ENCODE measurements at regions not wholly inside any gene's neighbourhood (a gene's known extent, or its start where the extent isn't known, plus 50 kb on each side); places are given as distances from the start of the nearest gene placed in this dataset.

- H3K9me3 ChIP-seq (ENCODE audit: low read depth): no peaks in the 10 kb centered on the region
- no peaks in the 10 kb centered on the region for H3K9me2 ChIP-seq (ENCODE audit: insufficient read depth)
- no peak overlapping the region for H3K4me3 ChIP-seq
- WGBS, 2 experiments (ENCODE audit: low coverage in 1 of 2, low lambda C conversion rate in 2 of 2, missing lambda C conversion rate in 2 of 2): 85 to 91% methylated on average over 3 of the region's 3 CpGs
- H2AFZ ChIP-seq: 0 out of 2 replicates have a peak overlapping the region, but pooled peaks have one; percentile 61
- no peaks in the 10 kb centered on the region for H3K27me3 ChIP-seq (replicated peaks; ENCODE audit: insufficient read depth)
- no peaks in the 10 kb centered on the region for H3K79me2 ChIP-seq (ENCODE audit: insufficient read depth)
- H3K4me1 ChIP-seq (ENCODE audit: insufficient read depth): peaks cover 35% of the 10 kb centered on the region
- in situ Hi-C loops (cut with MboI): no loop called here
- H3K27ac ChIP-seq: no peak overlapping the region
- no peak for DNase-seq
- no peak for TF ChIP-seq EZH2 (IDR thresholded peaks at IDR 0.05; ENCODE audit: insufficient read depth, poor library complexity, severe bottlenecking)
- TF ChIP-seq EZH2phosphoT487 (IDR thresholded peaks at IDR 0.05; ENCODE audit: insufficient read depth, low read depth): no peak
- H3K4me2 ChIP-seq (ENCODE audit: unreplicated experiment): no peak overlapping the region
- no peaks in the 10 kb centered on the region for H4K20me1 ChIP-seq (ENCODE audit: insufficient read depth)
- peaks cover 30% of the 10 kb centered on the region for H3F3A ChIP-seq (ENCODE audit: insufficient read depth)
- H3K9ac ChIP-seq: no peak overlapping the region
- H3K36me3 ChIP-seq (ENCODE audit: low read depth): no peaks in the 10 kb centered on the region
These were observed 494.4 kb downstream of the XPNPEP1 start for GRCh38 chr10:109428775-109429491.

- TF ChIP-seq EZH2 (IDR thresholded peaks at IDR 0.05; ENCODE audit: insufficient read depth, poor library complexity, severe bottlenecking): no peak
- H4K20me1 ChIP-seq (ENCODE audit: insufficient read depth): no peaks in the 10 kb centered on the region
- H3K9ac ChIP-seq: no peak overlapping the region
- 49 to 54% methylated on average over 2 of the region's 2 CpGs for WGBS, 2 experiments (ENCODE audit: low coverage in 1 of 2, low lambda C conversion rate in 2 of 2, missing lambda C conversion rate in 2 of 2)
- H3K4me1 ChIP-seq (ENCODE audit: insufficient read depth): peaks cover 35% of the 10 kb centered on the region
- peaks cover 30% of the 10 kb centered on the region for H3F3A ChIP-seq (ENCODE audit: insufficient read depth)
- no peak overlapping the region for H3K27ac ChIP-seq
- no peaks in the 10 kb centered on the region for H3K36me3 ChIP-seq (ENCODE audit: low read depth)
- DNase-seq: peak; percentile 53
- no peak overlapping the region for H3K4me2 ChIP-seq (ENCODE audit: unreplicated experiment)
- no peaks in the 10 kb centered on the region for H3K9me3 ChIP-seq (ENCODE audit: low read depth)
- no peaks in the 10 kb centered on the region for H3K9me2 ChIP-seq (ENCODE audit: insufficient read depth)
- H3K4me3 ChIP-seq: no peak overlapping the region
- in situ Hi-C loops (cut with MboI): no loop called here
- no peaks in the 10 kb centered on the region for H3K27me3 ChIP-seq (replicated peaks; ENCODE audit: insufficient read depth)
- peak overlapping the region; percentile 29; the same call in 1 of the 2 replicates for H2AFZ ChIP-seq
- no peaks in the 10 kb centered on the region for H3K79me2 ChIP-seq (ENCODE audit: insufficient read depth)
These were observed 495.9 kb downstream of the XPNPEP1 start for GRCh38 chr10:109427411-109427810.

GRCh38 chr10:109426987-109427386 is 496.3 kb downstream of the XPNPEP1 start:
- in situ Hi-C loops (cut with MboI): no loop called here
- WGBS, 2 experiments (ENCODE audit: low coverage in 1 of 2, low lambda C conversion rate in 2 of 2, missing lambda C conversion rate in 2 of 2): 93 to 95% methylated on average over 2 of the region's 2 CpGs
- peaks cover 30% of the 10 kb centered on the region for H3F3A ChIP-seq (ENCODE audit: insufficient read depth)
- peaks cover 35% of the 10 kb centered on the region for H3K4me1 ChIP-seq (ENCODE audit: insufficient read depth)
- H3K4me2 ChIP-seq (ENCODE audit: unreplicated experiment): no peak overlapping the region
- H3K9ac ChIP-seq: no peak overlapping the region
- no peaks in the 10 kb centered on the region for H4K20me1 ChIP-seq (ENCODE audit: insufficient read depth)
- TF ChIP-seq EZH2phosphoT487 (IDR thresholded peaks at IDR 0.05; ENCODE audit: insufficient read depth, low read depth) (no peak), EZH2 (IDR thresholded peaks at IDR 0.05; ENCODE audit: insufficient read depth, poor library complexity, severe bottlenecking) (no peak)
- no peaks in the 10 kb centered on the region for H3K36me3 ChIP-seq (ENCODE audit: low read depth)
- no peak overlapping the region for H2AFZ ChIP-seq
- H3K27ac ChIP-seq: no peak overlapping the region
- no peak for DNase-seq
- no peak overlapping the region for H3K4me3 ChIP-seq
- H3K9me3 ChIP-seq (ENCODE audit: low read depth): no peaks in the 10 kb centered on the region
- H3K79me2 ChIP-seq (ENCODE audit: insufficient read depth): no peaks in the 10 kb centered on the region
- H3K9me2 ChIP-seq (ENCODE audit: insufficient read depth): no peaks in the 10 kb centered on the region
- H3K27me3 ChIP-seq (replicated peaks; ENCODE audit: insufficient read depth): no peaks in the 10 kb centered on the region

- DNase-seq: no peak
- Histone ChIP-seq H3K4me2 (ENCODE audit: unreplicated experiment) (no peak overlapping the region), H3K9ac (no peak overlapping the region), H3K4me3 (no peak overlapping the region), H3K9me3 (ENCODE audit: low read depth) (no peaks in the 10 kb centered on the region), H3K4me1 (ENCODE audit: insufficient read depth) (peaks cover 7% of the 10 kb centered on the region), H3K27ac (no peak overlapping the region), H3K79me2 (ENCODE audit: insufficient read depth) (no peaks in the 10 kb centered on the region), H3F3A (ENCODE audit: insufficient read depth) (no peaks in the 10 kb centered on the region), H4K20me1 (ENCODE audit: insufficient read depth) (no peaks in the 10 kb centered on the region), H3K9me2 (ENCODE audit: insufficient read depth) (no peaks in the 10 kb centered on the region), H3K36me3 (ENCODE audit: low read depth) (no peaks in the 10 kb centered on the region), H2AFZ (no peak overlapping the region), H3K27me3 (replicated peaks; ENCODE audit: insufficient read depth) (no peaks in the 10 kb centered on the region)
- 39 to 50% methylated on average over 3 of the region's 3 CpGs for WGBS, 2 experiments (ENCODE audit: low coverage in 1 of 2, low lambda C conversion rate in 2 of 2, missing lambda C conversion rate in 2 of 2)
- in situ Hi-C loops (cut with MboI): no loop called here
- TF ChIP-seq EZH2 (IDR thresholded peaks at IDR 0.05; ENCODE audit: insufficient read depth, poor library complexity, severe bottlenecking) (no peak), EZH2phosphoT487 (IDR thresholded peaks at IDR 0.05; ENCODE audit: insufficient read depth, low read depth) (no peak)
These were observed 504.5 kb downstream of the XPNPEP1 start for GRCh38 chr10:109418795-109419194.

All from GM23248 (cell line).